ENCODE measurements at regions not wholly inside any gene's neighbourhood (a gene's known extent, or its start where the extent isn't known, plus 50 kb on each side); places are given as distances from the start of the nearest gene placed in this dataset.

GRCh38 chr7:89975577-89975976 is 178.7 kb upstream of the STEAP1 start:
- Histone ChIP-seq H3K4me1 (no peaks in the 10 kb centered on the region), H3K4me3 (no peak overlapping the region), H3K27ac (no peak overlapping the region), H3K9me3 (no peaks in the 10 kb centered on the region), H3K36me3 (no peaks in the 10 kb centered on the region), H3K27me3 (no peaks in the 10 kb centered on the region)
- TF ChIP-seq POLR2A (IDR thresholded peaks at IDR 0.05) (no peak), CTCF (IDR thresholded peaks at IDR 0.05) (no peak)
- intact Hi-C loops (cut with DNase I), result no loop called here
- no peak for DNase-seq
- no peak for ATAC-seq
- 82 to 89% (median 85%) methylated on average over 2 of the region's 2 CpGs for WGBS, 4 donors

GRCh38 chr7:89987665-89988064 is 166.6 kb upstream of the STEAP1 start:
- WGBS, 4 donors, result 34 to 59% (median 42%) methylated on average over 3 of the region's 3 CpGs
- DNase-seq, result no peak
- TF ChIP-seq CTCF (IDR thresholded peaks at IDR 0.05) (no peak), POLR2A (IDR thresholded peaks at IDR 0.05) (no peak)
- Histone ChIP-seq H3K4me3 (no peak overlapping the region), H3K9me3 (peaks cover 0 to 6% (median 0%) of the 10 kb centered on the region in 12 donors), H3K36me3 (no peaks in the 10 kb centered on the region), H3K27me3 (no peaks in the 10 kb centered on the region), H3K27ac (no peak overlapping the region), H3K4me1 (no peaks in the 10 kb centered on the region)
- intact Hi-C loops (cut with DNase I), result no loop called here
- ATAC-seq, result no peak

- H3K27ac ChIP-seq, result no peak overlapping the region
- intact Hi-C loops (cut with DNase I), result no loop called here
- H3K27me3 ChIP-seq, result no peaks in the 10 kb centered on the region
- H3K4me1 ChIP-seq, result no peaks in the 10 kb centered on the region
- WGBS, 4 donors, result 33 to 37% (median 34%) methylated on average over 1 of the region's 1 CpG
- H3K9me3 ChIP-seq, result peaks cover 0 to 6% (median 0%) of the 10 kb centered on the region in 12 donors
- DNase-seq (no peak), ATAC-seq (no peak)
- no peak for TF ChIP-seq CTCF (IDR thresholded peaks at IDR 0.05)
- no peak for TF ChIP-seq POLR2A (IDR thresholded peaks at IDR 0.05)
- no peaks in the 10 kb centered on the region for H3K36me3 ChIP-seq
- H3K4me3 ChIP-seq, result no peak overlapping the region
Observed at GRCh38 chr7:89988074-89988473, 166.2 kb upstream of the STEAP1 start.

- DNase-seq, result no peak
- TF ChIP-seq POLR2A (IDR thresholded peaks at IDR 0.05) (no peak), CTCF (IDR thresholded peaks at IDR 0.05) (no peak)
- H3K27ac ChIP-seq, result no peak overlapping the region
- H3K9me3 ChIP-seq, result peaks cover 0 to 6% (median 0%) of the 10 kb centered on the region in 12 donors
- intact Hi-C loops (cut with DNase I), result no loop called here
- no peak overlapping the region for H3K4me3 ChIP-seq
- no peaks in the 10 kb centered on the region for H3K4me1 ChIP-seq
- H3K36me3 ChIP-seq, result no peaks in the 10 kb centered on the region
- 51 to 61% (median 53%) methylated on average over 2 of the region's 2 CpGs for WGBS, 4 donors
- ATAC-seq, result no peak
- H3K27me3 ChIP-seq, result no peaks in the 10 kb centered on the region
Observed at GRCh38 chr7:89989454-89989853, 164.8 kb upstream of the STEAP1 start.

All from heart left ventricle (tissue), 16 donors.